BE2C (cell line): ENCODE measurements at regions not wholly inside any gene's neighbourhood (a gene's known extent, or its start where the extent isn't known, plus 50 kb on each side); places are given as distances from the start of the nearest gene placed in this dataset.

Experiments
- DNase-seq: peaks from one replicate; pipeline ENCODE4 v3.0.0-alpha.2; 2020
- H3K27me3 ChIP-seq: fragments of 250-450 bp; sonication (Bioruptor Pico); 2 replicates; pipeline ENCODE4 v1.5.1; 2020; ENCODE audit warnings: mild to moderate bottlenecking
- H3K36me3 ChIP-seq: fragments of 250-450 bp; sonication (Bioruptor Pico); 2 replicates; pipeline ENCODE4 v1.5.1; 2020; ENCODE audit warnings: mild to moderate bottlenecking
- H3K4me1 ChIP-seq: fragments of 250-450 bp; sonication (Bioruptor Pico); 2 replicates; pipeline ENCODE4 v1.5.1; 2020
- H3K4me3 ChIP-seq: 2 replicates; pipeline ENCODE4 v1.5.1; 2011; ENCODE audit warnings: low read depth, low read length
- H3K9me3 ChIP-seq: fragments of 250-450 bp; sonication (Bioruptor Pico); 2 replicates; pipeline ENCODE4 v1.5.1; 2020
- CTCF ChIP-seq: IDR thresholded peaks from 2 replicates; pipeline ENCODE4 v1.5.1; 2012; ENCODE audit warnings: mild to moderate bottlenecking, low read depth, low read length

DNA sequence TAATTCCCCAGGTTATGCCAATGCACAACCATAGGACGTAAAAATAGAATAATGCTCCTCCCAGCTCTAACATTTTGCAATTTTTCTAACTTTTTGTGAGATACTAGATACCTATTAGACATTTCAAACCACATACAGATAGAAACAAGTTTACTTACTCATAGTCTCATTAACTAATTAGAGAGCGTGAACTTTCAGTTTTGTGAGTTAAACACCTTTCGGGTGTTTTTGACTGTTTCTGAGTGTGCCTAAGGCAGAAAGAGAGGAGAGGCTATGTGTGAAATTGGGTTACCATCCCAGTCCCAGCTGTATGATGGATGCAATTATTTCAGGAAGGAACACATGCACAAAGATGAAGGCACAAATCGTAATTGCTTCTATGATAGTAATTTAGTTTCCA, 300.4 kb upstream of the POU1F1 start:
- Histone ChIP-seq H3K9me3 (no peaks in the 10 kb centered on the region), H3K27me3 (no peaks in the 10 kb centered on the region; the same call in 1 of the 2 replicates), H3K4me1 (no peaks in the 10 kb centered on the region), H3K36me3 (no peaks in the 10 kb centered on the region), H3K4me3 (no peak overlapping the region)
- no peak for TF ChIP-seq CTCF
- no peak for DNase-seq

GRCh38 chr3:87575550-87575949, 299.2 kb upstream of the POU1F1 start:
- Histone ChIP-seq H3K27me3 (no peaks in the 10 kb centered on the region; the same call in 1 of the 2 replicates), H3K4me3 (no peak overlapping the region), H3K36me3 (no peaks in the 10 kb centered on the region), H3K4me1 (no peaks in the 10 kb centered on the region), H3K9me3 (no peaks in the 10 kb centered on the region)
- no peak for TF ChIP-seq CTCF
- DNase-seq, result no peak

- no peak overlapping the region for H3K4me3 ChIP-seq
- H3K9me3 ChIP-seq, result no peaks in the 10 kb centered on the region
- no peak for TF ChIP-seq CTCF
- H3K36me3 ChIP-seq, result no peaks in the 10 kb centered on the region
- H3K4me1 ChIP-seq, result no peaks in the 10 kb centered on the region
- no peak for DNase-seq
- no peaks in the 10 kb centered on the region for H3K27me3 ChIP-seq
These were observed 291.9 kb upstream of the POU1F1 start for GRCh38 chr3:87568331-87568730.

- Histone ChIP-seq H3K27me3 (peaks cover 2% of the 10 kb centered on the region; the same call in 1 of the 2 replicates), H3K9me3 (no peaks in the 10 kb centered on the region), H3K4me1 (no peaks in the 10 kb centered on the region), H3K4me3 (no peak overlapping the region), H3K36me3 (no peaks in the 10 kb centered on the region)
- TF ChIP-seq CTCF, result no peak
- DNase-seq, result no peak
These were observed 288.1 kb upstream of the POU1F1 start for GRCh38 chr3:87564438-87564837.

DNA sequence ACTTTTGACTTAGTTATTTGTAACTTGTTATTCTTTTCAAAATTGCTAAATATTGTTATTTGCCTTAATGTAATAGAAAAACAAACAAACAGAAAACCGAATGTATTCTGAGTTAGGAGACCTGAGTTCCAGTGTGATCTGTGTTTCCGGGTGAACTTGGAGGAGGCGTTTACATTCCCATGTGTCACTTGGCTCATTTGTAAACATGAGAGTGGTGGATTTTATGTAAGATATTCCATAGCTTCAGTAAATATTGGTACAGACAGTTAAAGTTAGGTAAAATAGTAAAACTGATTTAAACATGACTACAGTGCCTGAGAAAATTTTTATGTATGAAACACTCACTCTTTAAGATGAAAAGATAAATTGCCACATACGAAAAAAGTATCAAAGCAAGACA, 287.3 kb upstream of the POU1F1 start:
- no peak overlapping the region for H3K4me3 ChIP-seq
- TF ChIP-seq CTCF, result no peak
- no peak for DNase-seq

GRCh38 chr3:87558492-87558891, 282.1 kb upstream of the POU1F1 start:
- DNase-seq, result no peak
- Histone ChIP-seq H3K36me3 (no peaks in the 10 kb centered on the region), H3K4me3 (no peak overlapping the region), H3K4me1 (no peaks in the 10 kb centered on the region), H3K9me3 (no peaks in the 10 kb centered on the region), H3K27me3 (peaks cover 2% of the 10 kb centered on the region; the same call in 1 of the 2 replicates)
- TF ChIP-seq CTCF, result no peak

More for the DNA sequence above, 287.3 kb upstream of the POU1F1 start:
- H3K4me1 ChIP-seq, result no peaks in the 10 kb centered on the region
- H3K36me3 ChIP-seq, result no peaks in the 10 kb centered on the region
- no peaks in the 10 kb centered on the region for H3K9me3 ChIP-seq
- peaks cover 2% of the 10 kb centered on the region; the same call in 1 of the 2 replicates for H3K27me3 ChIP-seq
